Panc1 (cell line): ENCODE measurements at regions not wholly inside any gene's neighbourhood (a gene's known extent, or its start where the extent isn't known, plus 50 kb on each side); places are given as distances from the start of the nearest gene placed in this dataset.

ENCODE experiments used
- CTCF ChIP-seq: fragments of 450-650 bp; IDR thresholded peaks from 2 replicates; pipeline ENCODE4 v1.5.1; 2017; ENCODE audit warnings: mild to moderate bottlenecking
- POLR2AphosphoS5 ChIP-seq: IDR thresholded peaks from 2 replicates; pipeline ENCODE4 v1.6.1; 2012; ENCODE audit warnings: mild to moderate bottlenecking, low read depth, low read length, moderate library complexity
- REST ChIP-seq, 2 experiments: IDR thresholded peaks; 2 replicates each; pipeline ENCODE4 v1.6.1; 2011 to 2012; ENCODE audit warnings: low read depth in 2 of 2, control low read depth in 1 of 2, low read length in 1 of 2, mild to moderate bottlenecking in 1 of 2, moderate library complexity in 1 of 2; ENCODE audit not compliant: insufficient read depth in 1 of 2
- TCF7L2 ChIP-seq: IDR thresholded peaks from 2 replicates; pipeline ENCODE4 v1.6.1; 2011; ENCODE audit warnings: mild to moderate bottlenecking, low read depth, low read length, inconsistent platforms

- TF ChIP-seq CTCF (no peak), POLR2AphosphoS5 (no peak), TCF7L2 (no peak), REST (IDR thresholded peaks at IDR 0.05; ENCODE audit: insufficient read depth in 1 of 2, low read depth in 2 of 2, low read length in 1 of 2) (no peak)
Observed at GRCh38 chr17:65283704-65284103, 146.5 kb downstream of the RGS9 start.
